NOMO-1 (cell line): ENCODE measurements at regions not wholly inside any gene's neighbourhood (a gene's known extent, or its start where the extent isn't known, plus 50 kb on each side); places are given as distances from the start of the nearest gene placed in this dataset.
A peak's percentile ranks its signal among the peaks of the same experiment; 100 is the strongest.
"Not testable (repeated sequence)": the region's sequence is repeated elsewhere in the genome, so short reads cannot be mapped to it uniquely, and the experiment has no call there.

Experiments used
- DNase-seq, 2 experiments: peaks; one replicate each; lab custom pipeline; 2025; ENCODE audit not compliant: unreplicated experiment in 2 of 2; lab: John Stamatoyannopoulos, UW

GRCh38 chr1:233435622-233436021 is 108.1 kb downstream of the MAP3K21 start:
- no peak for DNase-seq

GRCh38 chr1:233439721-233440120 is 112.2 kb downstream of the MAP3K21 start:
- DNase-seq = no peak

- DNase-seq = peak; percentile 22 to 44
These were observed 113.5 kb downstream of the MAP3K21 start for GRCh38 chr1:233440951-233441401.

GRCh38 chr1:233442026-233442780 is 114.7 kb downstream of the MAP3K21 start:
- DNase-seq = no peak

GRCh38 chr1:233443040-233443760 is 115.7 kb downstream of the MAP3K21 start:
- DNase-seq = no peak

GRCh38 chr1:233444484-233444883 is 117.0 kb downstream of the MAP3K21 start:
- DNase-seq = no peak

GRCh38 chr1:233445737-233446136 is 118.2 kb downstream of the MAP3K21 start:
- no peak for DNase-seq

GRCh38 chr1:233446935-233447334 is 119.4 kb downstream of the MAP3K21 start:
- no peak for DNase-seq

- no peak for DNase-seq
These were observed 120.7 kb downstream of the MAP3K21 start for GRCh38 chr1:233448109-233448689.

GRCh38 chr1:233452724-233453123 is 125.2 kb downstream of the MAP3K21 start:
- DNase-seq = no peak

GRCh38 chr1:233453433-233454200 is 126.1 kb downstream of the MAP3K21 start:
- DNase-seq = no peak

GRCh38 chr1:233459470-233459945 is 132.0 kb downstream of the MAP3K21 start:
- no peak for DNase-seq

GRCh38 chr1:233459968-233460367 is 132.4 kb downstream of the MAP3K21 start:
- no peak for DNase-seq

GRCh38 chr1:233460692-233461091 is 133.2 kb downstream of the MAP3K21 start:
- no peak for DNase-seq

- no peak for DNase-seq
These were observed 134.3 kb downstream of the MAP3K21 start for GRCh38 chr1:233461847-233462246.

- no peak for DNase-seq
These were observed 135.8 kb downstream of the MAP3K21 start for GRCh38 chr1:233463333-233463732.

GRCh38 chr1:233465745-233466343 is 138.3 kb downstream of the MAP3K21 start:
- no peak for DNase-seq

- no peak for DNase-seq
These were observed 143.0 kb upstream of the KCNK1 start for GRCh38 chr1:233470741-233471499.

- not testable (repeated sequence) for DNase-seq
These were observed 142.1 kb upstream of the KCNK1 start for GRCh38 chr1:233471851-233472250.

GRCh38 chr1:233472796-233473195 is 141.1 kb upstream of the KCNK1 start:
- not testable (repeated sequence) for DNase-seq
